ENCODE measurements at regions not wholly inside any gene's neighbourhood (a gene's known extent, or its start where the extent isn't known, plus 50 kb on each side); places are given as distances from the start of the nearest gene placed in this dataset.

DNA sequence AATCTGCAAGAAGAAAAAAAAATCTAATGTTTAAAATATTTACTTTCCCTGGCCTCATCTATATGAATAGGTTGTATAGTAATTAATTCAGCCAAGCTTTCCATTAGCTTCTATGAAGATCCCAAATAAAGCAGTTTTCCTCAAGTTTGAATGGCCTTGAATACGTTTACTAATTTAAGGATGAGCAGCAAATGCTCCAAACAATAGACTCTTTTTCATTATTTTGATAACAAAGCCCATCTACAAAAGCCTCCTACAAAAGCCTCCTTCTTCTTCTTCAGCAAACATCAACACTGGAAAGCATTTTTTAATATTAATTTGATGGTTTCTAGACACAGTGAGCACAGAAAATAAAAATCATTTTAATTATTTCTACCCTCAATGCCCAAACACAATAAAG lies 1130.3 kb upstream of the CNTN5 start:
- H3F3A ChIP-seq (ENCODE audit: insufficient read depth) = no peaks in the 10 kb centered on the region
- H3K9me2 ChIP-seq (replicated peaks; ENCODE audit: insufficient read depth, low read length) = no peaks in the 10 kb centered on the region
- H3K36me3 ChIP-seq (ENCODE audit: low read length) = no peaks in the 10 kb centered on the region
- no peak overlapping the region for H3K4me3 ChIP-seq (ENCODE audit: insufficient read depth, low read length, poor library complexity, severe bottlenecking)
- H2AFZ ChIP-seq (ENCODE audit: low read depth, low read length, severe bottlenecking) = no peak overlapping the region
- H3K4me2 ChIP-seq (ENCODE audit: low read depth, low read length, poor library complexity, severe bottlenecking) = no peak overlapping the region
- no peak for TF ChIP-seq EZH2phosphoT487 (conservative IDR thresholded peaks at IDR 0.05; ENCODE audit: low read length)
- TF ChIP-seq, protein P1, sequence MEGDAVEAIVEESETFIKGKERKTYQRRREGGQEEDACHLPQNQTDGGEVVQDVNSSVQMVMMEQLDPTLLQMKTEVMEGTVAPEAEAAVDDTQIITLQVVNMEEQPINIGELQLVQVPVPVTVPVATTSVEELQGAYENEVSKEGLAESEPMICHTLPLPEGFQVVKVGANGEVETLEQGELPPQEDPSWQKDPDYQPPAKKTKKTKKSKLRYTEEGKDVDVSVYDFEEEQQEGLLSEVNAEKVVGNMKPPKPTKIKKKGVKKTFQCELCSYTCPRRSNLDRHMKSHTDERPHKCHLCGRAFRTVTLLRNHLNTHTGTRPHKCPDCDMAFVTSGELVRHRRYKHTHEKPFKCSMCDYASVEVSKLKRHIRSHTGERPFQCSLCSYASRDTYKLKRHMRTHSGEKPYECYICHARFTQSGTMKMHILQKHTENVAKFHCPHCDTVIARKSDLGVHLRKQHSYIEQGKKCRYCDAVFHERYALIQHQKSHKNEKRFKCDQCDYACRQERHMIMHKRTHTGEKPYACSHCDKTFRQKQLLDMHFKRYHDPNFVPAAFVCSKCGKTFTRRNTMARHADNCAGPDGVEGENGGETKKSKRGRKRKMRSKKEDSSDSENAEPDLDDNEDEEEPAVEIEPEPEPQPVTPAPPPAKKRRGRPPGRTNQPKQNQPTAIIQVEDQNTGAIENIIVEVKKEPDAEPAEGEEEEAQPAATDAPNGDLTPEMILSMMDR (IDR thresholded peaks at IDR 0.05; ENCODE audit: insufficient read depth, low read length, poor library complexity, severe bottlenecking) = no peak
- no peaks in the 10 kb centered on the region for H3K79me2 ChIP-seq (ENCODE audit: insufficient read depth, low read length)
- no peak overlapping the region for H3K27ac ChIP-seq (ENCODE audit: low read depth, low read length)
- H4K20me1 ChIP-seq (ENCODE audit: low read depth, low read length) = no peaks in the 10 kb centered on the region
- H3K27me3 ChIP-seq (ENCODE audit: low read length) = no peaks in the 10 kb centered on the region
- H3K9ac ChIP-seq (ENCODE audit: low read length) = no peak overlapping the region
- H3K9me3 ChIP-seq (ENCODE audit: insufficient read depth, low read length) = no peaks in the 10 kb centered on the region

DNA sequence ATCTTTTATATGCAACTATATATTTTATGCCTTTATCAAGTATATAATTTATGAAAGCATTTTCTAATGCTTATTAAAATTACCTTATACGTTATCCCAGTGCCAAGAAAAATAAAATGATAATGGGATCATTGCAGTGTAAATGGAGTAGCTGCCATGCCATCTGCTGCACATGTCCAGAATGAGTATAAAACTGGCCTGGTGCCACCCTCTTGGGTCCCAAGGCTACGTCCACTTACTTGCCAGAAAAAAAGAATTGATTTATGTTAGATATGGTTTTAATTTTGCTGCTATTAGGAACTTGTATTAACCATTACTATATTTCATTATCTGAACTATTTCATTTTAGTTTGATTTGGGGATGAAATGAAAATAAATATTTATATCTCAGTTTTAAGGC lies 1127.1 kb upstream of the CNTN5 start:
- no peaks in the 10 kb centered on the region for H4K20me1 ChIP-seq (ENCODE audit: low read depth, low read length)
- H3K27me3 ChIP-seq (ENCODE audit: low read length) = no peaks in the 10 kb centered on the region
- H3K36me3 ChIP-seq (ENCODE audit: low read length) = no peaks in the 10 kb centered on the region
- no peaks in the 10 kb centered on the region for H3F3A ChIP-seq (ENCODE audit: insufficient read depth)
- H2AFZ ChIP-seq (ENCODE audit: low read depth, low read length, severe bottlenecking) = no peak overlapping the region
- no peak overlapping the region for H3K4me3 ChIP-seq (ENCODE audit: insufficient read depth, low read length, poor library complexity, severe bottlenecking)
- no peak overlapping the region for H3K9ac ChIP-seq (ENCODE audit: low read length)
- TF ChIP-seq, protein P1 (IDR thresholded peaks at IDR 0.05; ENCODE audit: insufficient read depth, low read length, poor library complexity, severe bottlenecking) = no peak
- no peak for TF ChIP-seq EZH2phosphoT487 (conservative IDR thresholded peaks at IDR 0.05; ENCODE audit: low read length)
- no peak overlapping the region for H3K27ac ChIP-seq (ENCODE audit: low read depth, low read length)
- H3K4me2 ChIP-seq (ENCODE audit: low read depth, low read length, poor library complexity, severe bottlenecking) = no peak overlapping the region
- H3K9me2 ChIP-seq (replicated peaks; ENCODE audit: insufficient read depth, low read length) = no peaks in the 10 kb centered on the region
- H3K9me3 ChIP-seq (ENCODE audit: insufficient read depth, low read length) = no peaks in the 10 kb centered on the region
- H3K79me2 ChIP-seq (ENCODE audit: insufficient read depth, low read length) = no peaks in the 10 kb centered on the region

DNA sequence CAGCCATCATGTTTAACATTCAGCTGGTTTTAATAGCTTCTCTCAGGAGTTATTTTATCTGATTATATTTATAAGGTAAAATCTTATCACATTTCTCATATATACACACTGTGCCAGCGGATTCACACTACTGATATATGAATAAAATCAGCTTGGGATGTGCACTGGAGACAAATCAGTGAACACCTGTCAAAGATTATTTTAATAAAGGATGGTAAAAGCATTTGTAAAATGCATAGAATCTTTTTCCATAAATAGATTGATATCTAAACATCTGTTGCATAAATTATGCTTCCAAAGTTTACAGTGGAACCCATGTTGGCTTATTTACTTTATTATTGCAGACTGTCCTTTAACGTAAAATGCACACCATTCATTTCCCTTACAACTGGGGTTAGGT lies 1125.8 kb upstream of the CNTN5 start:
- H3K9ac ChIP-seq (ENCODE audit: low read length) = no peak overlapping the region
- no peaks in the 10 kb centered on the region for H3K27me3 ChIP-seq (ENCODE audit: low read length)
- no peaks in the 10 kb centered on the region for H3K9me3 ChIP-seq (ENCODE audit: insufficient read depth, low read length)
- H3K79me2 ChIP-seq (ENCODE audit: insufficient read depth, low read length) = no peaks in the 10 kb centered on the region
- H3K27ac ChIP-seq (ENCODE audit: low read depth, low read length) = no peak overlapping the region
- no peak overlapping the region for H3K4me3 ChIP-seq (ENCODE audit: insufficient read depth, low read length, poor library complexity, severe bottlenecking)
- no peaks in the 10 kb centered on the region for H4K20me1 ChIP-seq (ENCODE audit: low read depth, low read length)
- H3K4me2 ChIP-seq (ENCODE audit: low read depth, low read length, poor library complexity, severe bottlenecking) = no peak overlapping the region
- no peak for TF ChIP-seq EZH2phosphoT487 (conservative IDR thresholded peaks at IDR 0.05; ENCODE audit: low read length)
- TF ChIP-seq, protein P1 (IDR thresholded peaks at IDR 0.05; ENCODE audit: insufficient read depth, low read length, poor library complexity, severe bottlenecking) = no peak
- H3F3A ChIP-seq (ENCODE audit: insufficient read depth) = no peaks in the 10 kb centered on the region
- no peaks in the 10 kb centered on the region for H3K36me3 ChIP-seq (ENCODE audit: low read length)
- no peaks in the 10 kb centered on the region for H3K9me2 ChIP-seq (replicated peaks; ENCODE audit: insufficient read depth, low read length)
- H2AFZ ChIP-seq (ENCODE audit: low read depth, low read length, severe bottlenecking) = no peak overlapping the region
